ENCODE measurements at regions not wholly inside any gene's neighbourhood (a gene's known extent, or its start where the extent isn't known, plus 50 kb on each side); places are given as distances from the start of the nearest gene placed in this dataset.

- FAIRE-seq: no peak
These were observed 309.4 kb downstream of the SEC14L1 start for GRCh38 chr17:77449908-77450741.

GRCh38 chr17:77450742-77451244 lies 310.0 kb downstream of the SEC14L1 start:
- no peak for FAIRE-seq

- FAIRE-seq: no peak
These were observed 310.6 kb downstream of the SEC14L1 start for GRCh38 chr17:77451245-77451893.

- FAIRE-seq: no peak
These were observed 311.4 kb downstream of the SEC14L1 start for GRCh38 chr17:77451894-77452852.

- FAIRE-seq: no peak
These were observed 313.0 kb downstream of the SEC14L1 start for GRCh38 chr17:77453613-77454241.

GRCh38 chr17:77454242-77455095 lies 313.7 kb downstream of the SEC14L1 start:
- no peak for FAIRE-seq

- FAIRE-seq: no peak
These were observed 314.5 kb downstream of the SEC14L1 start for GRCh38 chr17:77455111-77455890.

GRCh38 chr17:77455891-77456260 lies 315.1 kb downstream of the SEC14L1 start:
- FAIRE-seq: no peak

GRCh38 chr17:77456271-77456950 lies 315.6 kb downstream of the SEC14L1 start:
- FAIRE-seq: no peak

- FAIRE-seq: no peak
These were observed 316.3 kb downstream of the SEC14L1 start for GRCh38 chr17:77456951-77457548.

- FAIRE-seq: no peak
These were observed 316.9 kb downstream of the SEC14L1 start for GRCh38 chr17:77457572-77458201.

- FAIRE-seq: no peak
These were observed 317.6 kb downstream of the SEC14L1 start for GRCh38 chr17:77458202-77459017.

- no peak for FAIRE-seq
These were observed 318.4 kb downstream of the SEC14L1 start for GRCh38 chr17:77459018-77459755.

- FAIRE-seq: no peak
These were observed 319.8 kb downstream of the SEC14L1 start for GRCh38 chr17:77460514-77461046.

- no peak for FAIRE-seq
These were observed 320.7 kb downstream of the SEC14L1 start for GRCh38 chr17:77461277-77462057.

- FAIRE-seq: no peak
These were observed 321.3 kb downstream of the SEC14L1 start for GRCh38 chr17:77462090-77462489.

Measured in colon (tissue), 2 donors.